Choroid plexus epithelial cell (primary cell): ENCODE measurements at regions not wholly inside any gene's neighbourhood (a gene's known extent, or its start where the extent isn't known, plus 50 kb on each side); places are given as distances from the start of the nearest gene placed in this dataset.

Experiments used
- DNase-seq: peaks from one replicate; pipeline ENCODE4 v3.0.0-alpha.2; 2010; ENCODE audit warnings: low read depth
- H3K4me3 ChIP-seq: 2 replicates; pipeline ENCODE4 v1.5.1; 2011; ENCODE audit warnings: low read depth, mild to moderate bottlenecking, control low read depth, low read length, moderate library complexity
- TF ChIP-seq, protein P1 (sequence below): conservative IDR thresholded peaks from 2 replicates; pipeline ENCODE4 v1.5.1; 2011; ENCODE audit warnings: low read depth, mild to moderate bottlenecking, control low read depth, inconsistent platforms, low read length, moderate library complexity

GRCh38 chr15:85980946-85981345 is 98.7 kb upstream of the AGBL1 start:
- H3K4me3 ChIP-seq, result no peak overlapping the region
- no peak for DNase-seq
- TF ChIP-seq, protein P1, sequence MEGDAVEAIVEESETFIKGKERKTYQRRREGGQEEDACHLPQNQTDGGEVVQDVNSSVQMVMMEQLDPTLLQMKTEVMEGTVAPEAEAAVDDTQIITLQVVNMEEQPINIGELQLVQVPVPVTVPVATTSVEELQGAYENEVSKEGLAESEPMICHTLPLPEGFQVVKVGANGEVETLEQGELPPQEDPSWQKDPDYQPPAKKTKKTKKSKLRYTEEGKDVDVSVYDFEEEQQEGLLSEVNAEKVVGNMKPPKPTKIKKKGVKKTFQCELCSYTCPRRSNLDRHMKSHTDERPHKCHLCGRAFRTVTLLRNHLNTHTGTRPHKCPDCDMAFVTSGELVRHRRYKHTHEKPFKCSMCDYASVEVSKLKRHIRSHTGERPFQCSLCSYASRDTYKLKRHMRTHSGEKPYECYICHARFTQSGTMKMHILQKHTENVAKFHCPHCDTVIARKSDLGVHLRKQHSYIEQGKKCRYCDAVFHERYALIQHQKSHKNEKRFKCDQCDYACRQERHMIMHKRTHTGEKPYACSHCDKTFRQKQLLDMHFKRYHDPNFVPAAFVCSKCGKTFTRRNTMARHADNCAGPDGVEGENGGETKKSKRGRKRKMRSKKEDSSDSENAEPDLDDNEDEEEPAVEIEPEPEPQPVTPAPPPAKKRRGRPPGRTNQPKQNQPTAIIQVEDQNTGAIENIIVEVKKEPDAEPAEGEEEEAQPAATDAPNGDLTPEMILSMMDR, result no peak

DNA sequence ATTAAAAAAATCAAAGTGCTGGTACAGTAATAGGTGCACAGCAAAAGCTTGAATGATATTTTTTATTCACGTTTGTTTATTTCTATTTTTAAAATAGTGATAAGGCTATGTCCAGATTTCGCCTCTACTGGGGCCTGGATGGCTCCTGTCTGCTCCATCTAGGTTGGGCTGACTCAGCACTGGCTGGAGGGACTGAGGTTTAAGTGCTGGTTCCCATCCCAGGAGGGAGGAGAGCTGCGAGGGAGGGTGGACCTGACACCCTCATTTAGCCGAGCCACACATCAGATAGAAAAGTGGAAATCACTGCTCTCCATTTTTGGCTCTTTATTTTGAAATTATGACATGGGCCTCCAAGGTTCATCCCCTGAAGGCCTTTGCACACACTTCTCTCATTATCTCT is 95.4 kb upstream of the AGBL1 start:
- DNase-seq, result no peak
- H3K4me3 ChIP-seq, result no peak overlapping the region
- TF ChIP-seq, protein P1, result no peak

- DNase-seq, result no peak
- TF ChIP-seq, protein P1, result no peak
- no peak overlapping the region for H3K4me3 ChIP-seq
Measured at GRCh38 chr15:85986116-85986515, 93.6 kb upstream of the AGBL1 start.

DNA sequence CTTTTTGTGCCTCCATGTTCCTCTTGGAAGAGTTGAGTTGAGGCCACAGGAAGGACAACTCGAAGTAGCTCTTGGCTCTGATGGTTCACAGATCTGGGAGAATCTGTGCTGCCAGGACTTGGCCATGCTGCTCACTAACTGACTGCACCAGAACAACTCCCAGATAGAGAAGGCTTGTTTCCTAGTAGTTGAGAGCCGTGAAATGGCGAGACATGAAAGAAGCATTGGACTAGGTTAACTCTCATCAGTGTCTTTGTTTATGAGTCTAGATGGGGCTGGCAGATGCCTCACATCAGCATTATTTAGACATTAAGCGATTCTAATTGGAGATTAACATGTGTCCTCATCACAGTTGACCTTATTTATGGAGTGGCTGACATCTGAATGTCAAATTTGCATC is 92.9 kb upstream of the AGBL1 start:
- no peak overlapping the region for H3K4me3 ChIP-seq
- DNase-seq, result no peak
- TF ChIP-seq, protein P1, result no peak

DNA sequence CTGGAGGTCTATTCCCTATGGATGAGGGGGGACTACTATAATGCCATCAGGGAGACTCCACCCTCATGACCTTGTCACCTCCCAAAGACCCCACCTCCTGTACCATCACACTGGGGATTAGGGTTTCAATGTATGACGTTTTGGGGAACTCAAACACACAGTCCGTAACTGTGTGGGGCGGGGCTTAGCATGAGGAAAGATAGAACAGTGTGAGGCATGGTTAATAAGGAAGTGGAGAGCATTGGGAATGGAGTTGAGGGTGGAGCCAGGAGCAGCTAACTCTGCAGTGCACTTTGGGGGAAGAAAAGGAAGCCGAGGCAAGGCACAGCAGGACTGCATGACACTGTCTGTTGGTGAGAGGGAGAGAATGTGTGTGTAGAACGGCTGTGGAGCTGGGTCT is 90.9 kb upstream of the AGBL1 start:
- DNase-seq, result no peak
- H3K4me3 ChIP-seq, result no peak overlapping the region
- TF ChIP-seq, protein P1, result no peak

- no peak overlapping the region for H3K4me3 ChIP-seq
- TF ChIP-seq, protein P1, result no peak
- DNase-seq, result no peak
Measured at GRCh38 chr15:85992224-85992623, 87.4 kb upstream of the AGBL1 start.

DNA sequence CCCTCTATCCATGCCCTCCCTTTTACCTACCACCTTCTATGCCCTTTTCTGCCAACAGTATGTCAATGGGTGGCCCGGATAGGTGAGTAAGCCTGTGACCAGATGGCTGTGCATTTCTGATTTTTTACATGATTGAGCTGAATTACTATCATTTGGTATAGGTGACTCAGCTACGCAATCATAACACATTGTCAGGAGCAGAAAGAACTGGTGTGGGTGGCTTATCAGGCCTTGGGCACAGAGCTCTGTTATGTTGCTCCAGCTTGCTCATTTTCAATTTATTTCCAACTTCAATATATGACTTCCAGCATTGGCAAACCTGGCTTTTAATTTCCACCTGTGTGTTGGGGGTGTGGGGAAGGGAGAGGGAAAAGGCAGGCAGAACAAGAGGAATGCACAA is 86.6 kb upstream of the AGBL1 start:
- DNase-seq, result no peak
- TF ChIP-seq, protein P1, result no peak
- no peak overlapping the region for H3K4me3 ChIP-seq
